HL-60 (cell line): ENCODE measurements at regions not wholly inside any gene's neighbourhood (a gene's known extent, or its start where the extent isn't known, plus 50 kb on each side); places are given as distances from the start of the nearest gene placed in this dataset.
A peak's percentile ranks its signal among the peaks of the same experiment; 100 is the strongest.

Source experiments
- DNase-seq, 2 experiments: peaks; one replicate each; pipeline ENCODE4 v3.0.0-alpha.2; 2010 to 2020; ENCODE audit warnings: low read depth in 1 of 2, low spot score in 1 of 2
- H3K27ac ChIP-seq: fragments of 250-450 bp; sonication (Bioruptor Pico); replicated peaks from 2 replicates; pipeline ENCODE4 v1.5.1; 2020; ENCODE audit warnings: mild to moderate bottlenecking, moderate library complexity
- H3K27me3 ChIP-seq: fragments of 250-450 bp; sonication (Bioruptor Pico); 2 replicates; pipeline ENCODE4 v1.5.1; 2021; ENCODE audit warnings: mild to moderate bottlenecking, moderate library complexity; ENCODE audit not compliant: insufficient read depth, poor library complexity, severe bottlenecking
- H3K4me3 ChIP-seq: replicated peaks from 2 replicates; pipeline ENCODE4 v1.5.1; 2011; ENCODE audit warnings: mild to moderate bottlenecking, control low read depth, low read length; ENCODE audit not compliant: insufficient read depth
- CTCF ChIP-seq: IDR thresholded peaks from one replicate; pipeline ENCODE4 v1.5.1; 2011; ENCODE audit warnings: low read length, control low read depth, inconsistent platforms; ENCODE audit not compliant: insufficient read depth
- GABPA ChIP-seq: IDR thresholded peaks from 2 replicates; pipeline ENCODE4 v1.6.1; 2012; ENCODE audit warnings: low read depth
- POLR2AphosphoS5 ChIP-seq: IDR thresholded peaks from 2 replicates; pipeline ENCODE4 v1.6.1; 2012; ENCODE audit warnings: low read depth
- REST ChIP-seq: IDR thresholded peaks from 2 replicates; pipeline ENCODE4 v1.6.1; 2012; ENCODE audit warnings: low read depth; ENCODE audit not compliant: insufficient replicate concordance
- SPI1 ChIP-seq: IDR thresholded peaks from 2 replicates; pipeline ENCODE4 v1.6.1; 2012; ENCODE audit warnings: low read depth, mild to moderate bottlenecking, borderline replicate concordance

- H3K27me3 ChIP-seq = no peaks in the 10 kb centered on the region
- TF ChIP-seq REST (no peak), SPI1 (peak; percentile 17; the same call in 1 of the 2 replicates), POLR2AphosphoS5 (no peak)
- no peak overlapping the region for H3K4me3 ChIP-seq
- H3K27ac ChIP-seq = no peak overlapping the region
- DNase-seq = no peak
Observed at GRCh38 chr6:63391203-63391970, 71.6 kb upstream of the LGSN start.

GRCh38 chr6:63392092-63392724, 72.4 kb upstream of the LGSN start:
- no peak overlapping the region for H3K27ac ChIP-seq
- H3K4me3 ChIP-seq = no peak overlapping the region
- DNase-seq = no peak
- TF ChIP-seq POLR2AphosphoS5 (no peak), GABPA (no peak), CTCF (no peak)
- no peaks in the 10 kb centered on the region for H3K27me3 ChIP-seq

GRCh38 chr6:63394656-63395308, 75.0 kb upstream of the LGSN start:
- DNase-seq = no peak
- Histone ChIP-seq H3K27me3 (no peaks in the 10 kb centered on the region), H3K27ac (no peak overlapping the region), H3K4me3 (no peak overlapping the region)
- TF ChIP-seq REST = no peak
- TF ChIP-seq POLR2AphosphoS5 = no peak
- no peak for TF ChIP-seq GABPA
- no peak for TF ChIP-seq SPI1
- TF ChIP-seq CTCF = no peak

GRCh38 chr6:63395381-63395780, 75.6 kb upstream of the LGSN start:
- Histone ChIP-seq H3K27ac (no peak overlapping the region), H3K4me3 (no peak overlapping the region), H3K27me3 (no peaks in the 10 kb centered on the region)
- no peak for TF ChIP-seq GABPA
- TF ChIP-seq CTCF = no peak
- no peak for TF ChIP-seq SPI1
- no peak for TF ChIP-seq POLR2AphosphoS5
- TF ChIP-seq REST = no peak
- no peak for DNase-seq
